ENCODE measurements at regions not wholly inside any gene's neighbourhood (a gene's known extent, or its start where the extent isn't known, plus 50 kb on each side); places are given as distances from the start of the nearest gene placed in this dataset.
A peak's percentile ranks its signal among the peaks of the same experiment; 100 is the strongest.
"Not testable (repeated sequence)": the region's sequence is repeated elsewhere in the genome, so short reads cannot be mapped to it uniquely, and the experiment has no call there.

- no peak for DNase-seq
Measured at GRCh38 chr21:36207577-36208320, 51.1 kb downstream of the DOP1B start.

GRCh38 chr21:36208326-36209013 is 51.8 kb downstream of the DOP1B start:
- DNase-seq: no peak

- peak; percentile 46 to 67 for DNase-seq
Measured at GRCh38 chr21:36209626-36210171, 53.1 kb downstream of the DOP1B start.

GRCh38 chr21:36210779-36211659 is 54.4 kb downstream of the DOP1B start:
- DNase-seq: no peak

- no peak for DNase-seq
Measured at GRCh38 chr21:36211660-36212512, 55.3 kb downstream of the DOP1B start.

GRCh38 chr21:36212513-36212780 is 55.8 kb downstream of the DOP1B start:
- no peak for DNase-seq

GRCh38 chr21:36214561-36214960 is 57.9 kb downstream of the DOP1B start:
- DNase-seq: no peak

- DNase-seq: no peak
Measured at GRCh38 chr21:36217743-36218142, 61.1 kb downstream of the DOP1B start.

- no peak for DNase-seq
Measured at GRCh38 chr21:36218691-36219090, 62.1 kb downstream of the DOP1B start.

- DNase-seq: no peak
Measured at GRCh38 chr21:36223451-36223850, 66.8 kb downstream of the DOP1B start.

- no peak for DNase-seq
Measured at GRCh38 chr21:36229181-36229580, 72.6 kb downstream of the DOP1B start.

GRCh38 chr21:36231444-36231843 is 74.8 kb downstream of the DOP1B start:
- DNase-seq: not testable (repeated sequence)

- DNase-seq: no peak
Measured at GRCh38 chr21:36232641-36233040, 76.0 kb downstream of the DOP1B start.

- no peak for DNase-seq
Measured at GRCh38 chr21:36235058-36235582, 78.5 kb downstream of the DOP1B start.

GRCh38 chr21:36236052-36236730 is 79.6 kb downstream of the DOP1B start:
- DNase-seq: no peak

GRCh38 chr21:36237441-36237840 is 80.8 kb downstream of the DOP1B start:
- no peak for DNase-seq

GRCh38 chr21:36239585-36239984 is 80.4 kb upstream of the MORC3 start:
- DNase-seq: no peak

GRCh38 chr21:36241717-36242116 is 78.3 kb upstream of the MORC3 start:
- DNase-seq: no peak

GRCh38 chr21:36245115-36245514 is 74.9 kb upstream of the MORC3 start:
- DNase-seq: no peak

- DNase-seq: no peak
Measured at GRCh38 chr21:36245649-36246048, 74.3 kb upstream of the MORC3 start.

GRCh38 chr21:36246080-36246631 is 73.8 kb upstream of the MORC3 start:
- no peak for DNase-seq
